ENCODE measurements at regions not wholly inside any gene's neighbourhood (a gene's known extent, or its start where the extent isn't known, plus 50 kb on each side); places are given as distances from the start of the nearest gene placed in this dataset.

- no peak for DNase-seq (ENCODE audit: extremely low read depth in 1 of 2, low read depth in 1 of 2)
Measured at GRCh38 chr14:61940666-61941420, 178.6 kb downstream of the SNAPC1 start.

- no peak for DNase-seq (ENCODE audit: extremely low read depth in 1 of 2, low read depth in 1 of 2)
Measured at GRCh38 chr14:61941421-61942150, 179.4 kb downstream of the SNAPC1 start.

- no peak for DNase-seq (ENCODE audit: extremely low read depth in 1 of 2, low read depth in 1 of 2)
Measured at GRCh38 chr14:61948376-61948775, 186.2 kb downstream of the SNAPC1 start.

- DNase-seq (ENCODE audit: extremely low read depth in 1 of 2, low read depth in 1 of 2) = no peak
Measured at GRCh38 chr14:61950340-61950739, 188.1 kb downstream of the SNAPC1 start.

GRCh38 chr14:61953602-61954001 is 191.4 kb downstream of the SNAPC1 start:
- no peak for DNase-seq (ENCODE audit: extremely low read depth in 1 of 2, low read depth in 1 of 2)

- no peak for DNase-seq (ENCODE audit: extremely low read depth in 1 of 2, low read depth in 1 of 2)
Measured at GRCh38 chr14:61954306-61954705, 192.1 kb downstream of the SNAPC1 start.

- no peak for DNase-seq (ENCODE audit: extremely low read depth in 1 of 2, low read depth in 1 of 2)
Measured at GRCh38 chr14:61956517-61956916, 194.3 kb downstream of the SNAPC1 start.

- no peak for DNase-seq (ENCODE audit: extremely low read depth in 1 of 2, low read depth in 1 of 2)
Measured at GRCh38 chr14:61959348-61959747, 197.1 kb downstream of the SNAPC1 start.

- no peak for DNase-seq (ENCODE audit: extremely low read depth in 1 of 2, low read depth in 1 of 2)
Measured at GRCh38 chr14:61961369-61961768, 199.1 kb downstream of the SNAPC1 start.

- no peak for DNase-seq (ENCODE audit: extremely low read depth in 1 of 2, low read depth in 1 of 2)
Measured at GRCh38 chr14:61963926-61964325, 201.7 kb downstream of the SNAPC1 start.

- no peak for DNase-seq (ENCODE audit: extremely low read depth in 1 of 2, low read depth in 1 of 2)
Measured at GRCh38 chr14:61965030-61965745, 203.0 kb downstream of the SNAPC1 start.

GRCh38 chr14:61968207-61968606 is 206.0 kb downstream of the SNAPC1 start:
- no peak for DNase-seq (ENCODE audit: extremely low read depth in 1 of 2, low read depth in 1 of 2)

GRCh38 chr14:61972711-61973110 is 210.5 kb downstream of the SNAPC1 start:
- DNase-seq (ENCODE audit: extremely low read depth in 1 of 2, low read depth in 1 of 2) = no peak

GRCh38 chr14:61973981-61974380 is 211.8 kb downstream of the SNAPC1 start:
- no peak for DNase-seq (ENCODE audit: extremely low read depth in 1 of 2, low read depth in 1 of 2)

GRCh38 chr14:61977217-61977616 is 215.0 kb downstream of the SNAPC1 start:
- no peak for DNase-seq (ENCODE audit: extremely low read depth in 1 of 2, low read depth in 1 of 2)

GRCh38 chr14:61988240-61988639 is 226.0 kb downstream of the SNAPC1 start:
- no peak for DNase-seq (ENCODE audit: extremely low read depth in 1 of 2, low read depth in 1 of 2)

GRCh38 chr14:61992139-61992538 is 229.9 kb downstream of the SNAPC1 start:
- no peak for DNase-seq (ENCODE audit: extremely low read depth in 1 of 2, low read depth in 1 of 2)

GRCh38 chr14:61992926-61993325 is 230.7 kb downstream of the SNAPC1 start:
- no peak for DNase-seq (ENCODE audit: extremely low read depth in 1 of 2, low read depth in 1 of 2)

- DNase-seq (ENCODE audit: extremely low read depth in 1 of 2, low read depth in 1 of 2) = no peak
Measured at GRCh38 chr14:61994589-61994988, 232.4 kb downstream of the SNAPC1 start.

- DNase-seq (ENCODE audit: extremely low read depth in 1 of 2, low read depth in 1 of 2) = no peak
Measured at GRCh38 chr14:61996753-61997152, 234.5 kb downstream of the SNAPC1 start.

GRCh38 chr14:61997161-61997560 is 234.9 kb downstream of the SNAPC1 start:
- DNase-seq (ENCODE audit: extremely low read depth in 1 of 2, low read depth in 1 of 2) = no peak

GRCh38 chr14:62001963-62002362 is 239.7 kb downstream of the SNAPC1 start:
- no peak for DNase-seq (ENCODE audit: extremely low read depth in 1 of 2, low read depth in 1 of 2)

All from stimulated activated CD8-positive, alpha-beta memory T cell treated with anti-CD3 and anti-CD28 coated beads, Interleukin-7, amount 100 ng/mL, for 48 hours (primary cell).